H9 (cell line): ENCODE measurements at regions not wholly inside any gene's neighbourhood (a gene's known extent, or its start where the extent isn't known, plus 50 kb on each side); places are given as distances from the start of the nearest gene placed in this dataset.

Experiments used
- DNase-seq: peaks from one replicate; pipeline ENCODE4 v3.0.0-alpha.2; 2017
- H2AFZ ChIP-seq: one replicate; pipeline ENCODE4 v1.6.1; 2013; ENCODE audit warnings: mild to moderate bottlenecking, low read length, control low read depth, moderate library complexity
- H2AK5ac ChIP-seq: 2 replicates; pipeline ENCODE4 v1.6.1; 2013; ENCODE audit warnings: low read length, control low read depth, mixed read lengths; ENCODE audit not compliant: insufficient read length
- H2BK120ac ChIP-seq: one replicate; pipeline ENCODE4 v1.6.1; 2013; ENCODE audit warnings: low read depth, mild to moderate bottlenecking, low read length, control low read depth, inconsistent platforms; ENCODE audit not compliant: poor library complexity, severe bottlenecking
- H2BK12ac ChIP-seq: 2 replicates; pipeline ENCODE4 v1.6.1; 2013; ENCODE audit warnings: low read length, control low read depth, mixed read lengths, low read depth; ENCODE audit not compliant: insufficient read length
- H2BK15ac ChIP-seq: 2 replicates; pipeline ENCODE4 v1.6.1; 2013; ENCODE audit warnings: low read depth, low read length, control low read depth
- H2BK20ac ChIP-seq: one replicate; pipeline ENCODE4 v1.6.1; 2013; ENCODE audit warnings: low read depth, mild to moderate bottlenecking, low read length, control low read depth, inconsistent platforms; ENCODE audit not compliant: poor library complexity, severe bottlenecking
- H2BK5ac ChIP-seq: 2 replicates; pipeline ENCODE4 v1.6.1; 2013; ENCODE audit warnings: low read length, control low read depth, mixed read lengths; ENCODE audit not compliant: insufficient read length
- H3K14ac ChIP-seq: 2 replicates; pipeline ENCODE4 v1.6.1; 2013; ENCODE audit warnings: low read length, control low read depth; ENCODE audit not compliant: insufficient read depth
- H3K18ac ChIP-seq: 2 replicates; pipeline ENCODE4 v1.6.1; 2013; ENCODE audit warnings: low read depth, mild to moderate bottlenecking, mixed read lengths, low read length, control low read depth; ENCODE audit not compliant: insufficient read length
- H3K23ac ChIP-seq: 2 replicates; pipeline ENCODE4 v1.6.1; 2013; ENCODE audit warnings: low read length, control low read depth, mixed read lengths, low read depth; ENCODE audit not compliant: insufficient read length
- H3K23me2 ChIP-seq: 2 replicates; pipeline ENCODE4 v1.6.1; 2013; ENCODE audit warnings: low read depth, mild to moderate bottlenecking, mixed read lengths, low read length, control low read depth; ENCODE audit not compliant: insufficient read length, poor library complexity, severe bottlenecking
- H3K27ac ChIP-seq: 2 replicates; pipeline ENCODE4 v1.5.1; 2013; ENCODE audit warnings: low read length, control low read depth, mixed read lengths, low read depth; ENCODE audit not compliant: insufficient read length
- H3K27me3 ChIP-seq: 2 replicates; pipeline ENCODE4 v1.6.1; 2013; ENCODE audit warnings: low read length, control low read depth, inconsistent platforms; ENCODE audit not compliant: insufficient read depth
- H3K4ac ChIP-seq: 2 replicates; pipeline ENCODE4 v1.6.1; 2013; ENCODE audit warnings: low read depth, mild to moderate bottlenecking, control low read depth, inconsistent platforms, low read length, moderate library complexity
- H3K4me1 ChIP-seq: 2 replicates; pipeline ENCODE4 v1.6.1; 2013; ENCODE audit warnings: low read length, control low read depth, inconsistent platforms; ENCODE audit not compliant: insufficient read depth
- H3K4me2 ChIP-seq: 2 replicates; pipeline ENCODE4 v1.6.1; 2013; ENCODE audit warnings: low read length, control low read depth, mixed read lengths; ENCODE audit not compliant: insufficient read length, insufficient read depth
- H3K56ac ChIP-seq: 2 replicates; pipeline ENCODE4 v1.6.1; 2013; ENCODE audit warnings: low read depth, mild to moderate bottlenecking, mixed read lengths, low read length, control low read depth; ENCODE audit not compliant: insufficient read length
- H3K79me1 ChIP-seq: 2 replicates; pipeline ENCODE4 v1.6.1; 2013; ENCODE audit warnings: low read depth, mild to moderate bottlenecking, moderate library complexity, low read length, control low read depth, inconsistent platforms; ENCODE audit not compliant: insufficient read depth, poor library complexity, severe bottlenecking
- H3K79me2 ChIP-seq: 2 replicates; pipeline ENCODE4 v1.6.1; 2013; ENCODE audit warnings: low read length, control low read depth, inconsistent platforms; ENCODE audit not compliant: insufficient read depth
- H3K9ac ChIP-seq: 2 replicates; pipeline ENCODE4 v1.6.1; 2013; ENCODE audit warnings: low read length, control low read depth, mixed read lengths; ENCODE audit not compliant: insufficient read length; ENCODE audit errors: extremely low read depth
- H3K9me3 ChIP-seq: one replicate; pipeline ENCODE4 v1.6.1; 2013; ENCODE audit warnings: low read depth, low read length, inconsistent platforms; ENCODE audit not compliant: control insufficient read depth
- H3T11ph ChIP-seq: one replicate; pipeline ENCODE4 v1.6.1; 2013; ENCODE audit warnings: mild to moderate bottlenecking, low read length, control low read depth, inconsistent platforms
- H4K20me1 ChIP-seq: one replicate; pipeline ENCODE4 v1.6.1; 2013; ENCODE audit not compliant: control insufficient read depth, insufficient read length, insufficient read depth
- H4K5ac ChIP-seq: 2 replicates; pipeline ENCODE4 v1.6.1; 2013; ENCODE audit warnings: low read depth, mild to moderate bottlenecking, mixed read lengths, low read length, control low read depth; ENCODE audit not compliant: insufficient read length
- H4K8ac ChIP-seq: replicated peaks from 2 replicates; pipeline ENCODE4 v1.6.1; 2013; ENCODE audit warnings: low read length, control low read depth, mixed read lengths, low read depth; ENCODE audit not compliant: insufficient read length
- H4K91ac ChIP-seq: 2 replicates; pipeline ENCODE4 v1.6.1; 2013; ENCODE audit warnings: low read depth, mild to moderate bottlenecking, moderate library complexity, mixed read lengths, low read length, control low read depth; ENCODE audit not compliant: insufficient read length
- H3K27ac Mint-ChIP-seq, 3 experiments: 2 replicates in 2 of 3; 3 replicates in 1 of 3; pipeline ENCODE4 v1.8.0; 2020 to 2021; ENCODE audit warnings: mixed read lengths in 3 of 3, mild to moderate bottlenecking in 1 of 3, moderate library complexity in 1 of 3
- H3K27me3 Mint-ChIP-seq: 2 replicates; pipeline ENCODE4 v1.8.0; 2021; ENCODE audit warnings: low read depth, mild to moderate bottlenecking, moderate library complexity, mixed read lengths
- H3K36me3 Mint-ChIP-seq, 3 experiments: 2 replicates in 2 of 3; 3 replicates in 1 of 3; pipeline ENCODE4 v1.8.0; 2020 to 2021; ENCODE audit warnings: low read depth in 3 of 3, mixed read lengths in 3 of 3; ENCODE audit not compliant: insufficient read depth in 1 of 3
- H3K4me1 Mint-ChIP-seq, 2 experiments: 2 replicates each; pipeline ENCODE4 v1.8.0; 2020; ENCODE audit warnings: mixed read lengths in 2 of 2
- H3K4me3 Mint-ChIP-seq, 2 experiments: 2 replicates in 1 of 2; 3 replicates in 1 of 2; pipeline ENCODE4 v1.8.0; 2020 to 2021; ENCODE audit warnings: mild to moderate bottlenecking in 2 of 2, mixed read lengths in 2 of 2, moderate library complexity in 1 of 2
- H3K9me3 Mint-ChIP-seq, 2 experiments: 2 replicates in 1 of 2; 3 replicates in 1 of 2; pipeline ENCODE4 v1.8.0; 2020; ENCODE audit warnings: mild to moderate bottlenecking in 2 of 2, mixed read lengths in 2 of 2, moderate library complexity in 1 of 2
- CTCF ChIP-seq: fragments of 200-600 bp; sonication (generic); conservative IDR thresholded peaks from 3 replicates; pipeline ENCODE4 v1.8.0; 2021; ENCODE audit warnings: antibody characterized with exemption, mild to moderate bottlenecking
- WGBS: extraction: QIAGEN DNeasy Blood & Tissue Kit; methylation state at CpG from one replicate; pipeline ENCODE4 v1.1.7; 2013; ENCODE audit warnings: missing lambda C conversion rate, low lambda C conversion rate, mixed read lengths; ENCODE audit not compliant: insufficient read length; ENCODE audit errors: extremely low coverage; 5-methylcytosine and 5-hydroxymethylcytosine counted together

- Histone ChIP-seq H2BK5ac (no peak overlapping the region), H2BK120ac (no peak overlapping the region), H3K27ac (no peak overlapping the region), H3K23me2 (no peaks in the 10 kb centered on the region), H2BK12ac (no peak overlapping the region), H3K79me1 (no peaks in the 10 kb centered on the region), H2AFZ (no peak overlapping the region), H3K79me2 (no peaks in the 10 kb centered on the region), H3K4me2 (no peak overlapping the region), H3K9me3 (no peaks in the 10 kb centered on the region), H3K4me1 (no peaks in the 10 kb centered on the region), H3K18ac (no peak overlapping the region), H2BK15ac (no peak overlapping the region), H4K8ac (no peak overlapping the region), H3K56ac (no peak overlapping the region), H2AK5ac (no peak overlapping the region), H4K91ac (no peak overlapping the region), H3K14ac (no peak overlapping the region), H3K9ac (no peak overlapping the region), H3K27me3 (no peaks in the 10 kb centered on the region), H2BK20ac (no peak overlapping the region), H3T11ph (no peak overlapping the region), H4K5ac (no peak overlapping the region), H3K23ac (no peak overlapping the region), H4K20me1 (no peaks in the 10 kb centered on the region), H3K4ac (no peak overlapping the region)
- no peak for TF ChIP-seq CTCF
- Mint-ChIP-seq H3K36me3 (no peaks in the 10 kb centered on the region), H3K4me3 (no peak overlapping the region), H3K27me3 (no peaks in the 10 kb centered on the region; the same call in 1 of the 2 replicates), H3K9me3 (no peaks in the 10 kb centered on the region), H3K27ac (no peak overlapping the region), H3K4me1 (peaks cover 2 to 11% of the 10 kb centered on the region in 2 experiments; a peak in 2 of 4 replicates)
- no CpG with 5 or more reads among the region's 2 CpGs for WGBS
- DNase-seq = no peak
Observed at GRCh38 chr9:110033869-110034268, 174.1 kb downstream of the C9orf152 start.
